GM19468 (cell line): ENCODE measurements at regions not wholly inside any gene's neighbourhood (a gene's known extent, or its start where the extent isn't known, plus 50 kb on each side); places are given as distances from the start of the nearest gene placed in this dataset.
"Not testable (repeated sequence)": the region's sequence is repeated elsewhere in the genome, so short reads cannot be mapped to it uniquely, and the experiment has no call there.

Experiments
- ATAC-seq: cut with Tn5 transposase; IDR thresholded peaks from one replicate; pipeline ENCODE4 v1.9.1; 2021; ENCODE audit warnings: mild to moderate bottlenecking, moderate library complexity, moderate number of reproducible peaks; ENCODE audit not compliant: unreplicated experiment; ENCODE audit errors: extremely low read depth

DNA sequence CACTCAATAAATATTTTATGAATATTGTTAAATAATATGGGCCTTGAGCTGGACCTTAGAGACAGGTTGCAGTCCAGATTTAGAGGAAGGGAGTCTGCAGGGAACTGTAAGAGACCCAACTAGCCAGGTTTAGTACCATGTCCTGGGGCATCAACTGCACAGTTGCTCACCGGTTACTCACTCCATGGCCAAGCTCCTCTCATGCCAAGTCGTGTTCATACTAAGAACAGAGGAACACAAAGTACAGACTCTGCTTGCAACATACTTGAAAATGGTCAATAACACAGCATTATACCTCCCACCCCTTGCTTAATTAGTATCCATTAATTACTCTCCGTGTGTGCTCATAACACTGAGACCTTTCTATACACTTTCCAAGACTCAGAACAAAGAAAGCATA, 317.6 kb upstream of the PIK3R1 start:
- ATAC-seq: no peak

DNA sequence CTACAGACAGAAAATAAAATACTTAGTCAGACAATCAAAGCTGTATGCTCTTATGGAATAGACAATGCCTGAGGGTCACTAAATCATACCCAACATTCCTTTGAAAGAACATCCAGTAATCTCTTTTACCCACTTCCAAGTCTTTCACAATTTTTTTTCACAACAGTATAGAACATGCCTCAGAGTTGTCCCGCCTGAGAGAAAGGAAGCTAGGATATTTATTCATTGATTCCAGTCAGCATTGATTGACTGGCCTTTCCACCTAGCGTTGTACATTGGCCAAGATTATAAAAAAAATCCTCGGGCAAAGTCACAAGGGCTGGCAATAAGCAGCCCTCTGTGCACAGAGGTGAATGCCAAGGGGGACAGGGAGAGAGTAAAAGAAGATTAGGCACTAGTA, 318.1 kb upstream of the PIK3R1 start:
- ATAC-seq: no peak

DNA sequence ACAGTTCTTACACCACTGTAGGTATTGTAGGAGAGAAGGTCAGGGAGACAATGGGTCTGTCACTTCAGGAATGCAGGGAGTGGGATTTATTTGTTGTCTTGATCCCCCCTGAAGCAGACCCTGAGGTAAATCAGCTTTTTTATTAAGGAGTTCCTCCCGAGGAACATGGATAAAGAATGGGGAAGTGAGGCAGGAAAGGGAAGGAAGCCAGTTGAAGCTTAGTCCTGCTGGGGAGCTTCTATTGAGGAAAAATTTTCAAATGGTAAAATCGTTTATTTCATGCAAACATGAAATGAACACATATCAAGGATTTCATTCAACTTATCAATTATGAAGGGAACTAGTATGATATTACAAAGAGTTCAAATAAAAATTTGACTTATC, 318.6 kb upstream of the PIK3R1 start:
- ATAC-seq: no peak

DNA sequence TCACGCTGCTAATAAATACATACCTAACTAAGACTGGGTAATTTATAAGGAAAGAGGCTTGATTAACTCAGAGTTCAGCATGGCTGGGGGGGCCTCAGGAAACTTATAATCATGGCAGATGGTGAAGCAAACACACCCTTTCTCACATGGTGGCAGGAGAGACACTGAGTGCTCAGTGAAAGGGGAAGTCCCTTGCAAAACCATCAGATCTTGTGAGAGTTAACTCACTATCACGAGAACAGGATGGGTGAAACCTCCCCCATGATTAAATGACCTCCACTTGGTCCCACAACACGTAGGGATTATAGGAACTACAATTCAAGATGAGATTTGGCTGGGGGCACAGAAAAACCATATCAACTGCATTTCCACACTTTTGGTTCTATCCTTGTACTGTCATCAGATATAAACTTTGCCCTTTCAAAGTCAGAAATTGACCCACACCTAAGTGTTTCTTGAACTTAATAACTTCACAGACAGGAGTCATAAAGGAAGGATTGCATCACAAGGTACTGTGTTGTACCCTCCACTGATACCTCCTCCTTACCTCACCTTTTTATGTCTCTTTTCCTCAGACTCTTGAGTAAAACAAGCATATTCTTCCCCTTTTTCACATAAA, 319.1 kb upstream of the PIK3R1 start:
- no peak for ATAC-seq

DNA sequence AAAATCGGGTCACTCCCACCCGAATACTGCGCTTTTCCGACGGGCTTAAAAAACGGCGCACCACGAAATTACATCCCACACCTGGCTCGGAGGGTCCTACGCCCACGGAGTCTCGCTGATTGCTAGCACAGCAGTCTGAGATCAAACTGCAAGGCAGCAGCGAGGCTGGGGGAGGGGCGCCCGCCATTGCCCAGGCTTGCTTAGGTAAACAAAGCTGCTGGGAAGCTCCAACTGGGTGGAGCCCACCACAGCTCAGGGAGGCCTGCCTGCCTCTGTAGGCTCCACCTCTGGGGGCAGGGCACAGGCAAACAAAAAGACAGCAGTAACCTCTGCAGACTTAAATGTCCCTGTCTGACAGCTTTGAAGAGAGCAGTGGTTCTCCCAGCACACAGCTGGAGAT, 325.7 kb upstream of the PIK3R1 start:
- not testable (repeated sequence) for ATAC-seq

DNA sequence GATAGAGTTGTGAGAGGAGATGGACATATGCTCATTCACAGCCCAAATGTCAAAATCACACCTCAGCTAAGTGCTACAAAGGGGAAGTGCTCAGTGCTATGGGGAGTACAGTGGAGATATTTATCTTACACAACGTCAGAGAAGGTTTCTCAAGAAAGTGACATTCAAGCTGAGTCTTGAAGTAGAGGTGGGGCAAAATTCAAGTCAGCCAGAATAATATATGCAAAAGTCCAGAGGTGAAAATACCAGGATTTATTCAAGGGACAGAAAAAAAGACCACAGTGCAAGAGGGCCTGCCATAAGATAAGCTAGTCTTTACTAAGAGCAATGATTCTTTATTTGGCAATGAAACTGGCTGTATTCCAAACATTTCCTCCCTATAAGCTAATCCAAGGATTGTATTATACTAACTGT, 327.8 kb upstream of the PIK3R1 start:
- no peak for ATAC-seq

DNA sequence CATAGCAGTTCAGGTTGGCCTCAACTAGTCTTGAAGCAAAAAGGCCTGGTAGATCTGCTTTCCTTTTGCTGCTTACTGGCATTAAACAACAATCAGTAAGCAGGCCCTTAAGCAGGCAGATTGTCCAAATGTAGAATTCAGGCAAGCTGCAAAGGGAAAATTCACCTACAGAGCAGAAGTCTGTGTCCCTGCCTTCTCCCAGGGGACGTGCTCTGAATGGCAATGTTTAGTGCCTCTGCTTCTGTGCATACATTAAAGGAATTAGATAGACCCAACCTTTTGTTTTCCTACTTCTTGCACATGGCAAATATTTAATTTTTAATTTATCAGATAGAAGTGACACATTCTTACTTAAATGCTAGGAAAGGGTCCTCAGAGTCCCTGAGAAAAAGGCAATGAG, 328.8 kb upstream of the PIK3R1 start:
- ATAC-seq: no peak

DNA sequence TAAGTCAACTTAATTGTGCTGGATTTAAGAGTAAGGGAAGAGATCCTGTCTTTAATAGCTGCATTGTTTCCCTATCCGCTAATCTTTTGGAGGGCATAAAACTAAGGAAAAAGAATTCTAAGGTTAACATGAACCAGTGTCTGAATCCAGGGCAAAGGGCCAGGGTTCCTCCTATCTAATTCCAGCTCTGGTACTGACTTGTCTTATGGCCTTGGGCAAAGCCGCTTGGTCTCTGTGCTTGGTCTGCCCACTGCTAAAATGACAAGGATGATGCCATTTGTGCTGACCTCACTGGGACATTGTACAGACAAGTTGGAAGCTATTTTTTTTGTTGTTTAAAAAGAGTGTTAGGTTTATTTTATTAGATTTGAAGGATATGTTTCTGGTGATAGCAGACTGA, 334.7 kb upstream of the PIK3R1 start:
- no peak for ATAC-seq

DNA sequence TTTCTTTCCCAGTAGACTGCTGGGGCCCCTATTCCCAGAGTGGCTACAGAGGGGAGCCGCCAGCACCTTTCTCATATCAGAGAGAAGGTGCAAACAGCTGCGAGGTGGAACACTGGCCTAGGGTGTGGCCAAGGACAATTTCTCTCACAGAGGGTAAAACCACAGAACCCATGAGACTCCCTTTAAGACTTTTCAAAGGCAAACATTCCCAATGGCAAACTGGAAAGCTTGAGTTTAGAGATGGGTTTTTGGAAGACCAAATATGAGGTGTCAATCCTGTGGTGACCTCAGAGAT, 335.1 kb upstream of the PIK3R1 start:
- no peak for ATAC-seq

DNA sequence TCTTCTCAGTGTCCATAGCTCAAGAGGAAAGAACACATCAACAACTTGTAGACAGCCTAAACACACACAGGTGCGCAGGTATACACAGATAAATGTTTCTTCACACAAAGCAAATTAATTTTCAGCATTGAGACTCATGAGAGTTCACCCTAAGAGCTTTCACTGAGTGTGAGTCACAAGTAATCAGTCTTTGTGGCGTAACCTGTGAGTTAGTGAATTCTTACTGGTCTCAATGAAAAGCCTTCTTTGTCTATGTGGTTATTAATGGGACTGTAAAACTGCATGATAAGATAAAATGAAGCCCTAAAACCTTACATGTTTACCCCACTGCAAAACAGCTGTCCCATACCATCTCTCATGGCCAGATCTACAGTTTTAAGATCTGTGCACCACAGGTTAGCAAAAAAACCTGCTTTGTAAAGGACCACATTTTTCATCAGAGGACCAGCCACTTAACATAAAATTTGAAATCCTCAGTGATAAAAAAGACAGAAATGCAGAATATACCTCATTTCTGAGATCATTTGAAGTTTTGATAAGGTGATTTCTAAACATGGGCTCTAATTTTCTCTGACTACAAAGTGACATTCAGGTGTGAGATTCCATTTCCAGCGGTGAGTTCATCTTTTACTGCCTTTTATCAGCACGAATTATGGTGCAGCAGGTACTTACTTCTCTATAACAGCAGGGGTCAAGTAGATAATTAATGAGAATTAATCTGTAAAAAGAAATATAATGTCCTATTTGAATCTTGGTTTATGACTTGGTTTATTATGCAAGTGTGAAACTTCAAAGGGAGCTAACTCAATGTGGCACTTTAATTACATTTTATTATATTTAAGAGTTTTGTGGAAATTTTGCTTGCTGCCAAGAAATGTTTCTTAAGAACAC, 335.7 kb upstream of the PIK3R1 start:
- no peak for ATAC-seq

DNA sequence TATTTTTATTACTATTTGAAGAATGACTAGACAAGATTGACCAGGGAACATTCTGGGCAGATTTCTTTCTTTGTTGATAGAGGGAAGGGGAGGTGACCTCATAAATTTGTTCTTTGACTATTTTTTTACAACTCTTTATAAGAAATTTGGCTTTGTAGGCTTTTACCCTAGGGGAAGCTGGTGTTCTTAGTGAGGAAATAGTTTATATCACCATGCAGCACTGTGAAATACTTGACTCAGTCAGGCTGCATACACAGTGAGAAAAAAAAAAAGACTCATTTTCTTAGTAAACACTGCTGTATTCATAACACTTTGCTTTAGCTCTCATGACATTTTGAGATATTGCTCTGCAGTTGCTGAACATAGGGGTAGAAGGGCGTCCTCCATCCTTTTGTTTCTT, 336.6 kb upstream of the PIK3R1 start:
- no peak for ATAC-seq

DNA sequence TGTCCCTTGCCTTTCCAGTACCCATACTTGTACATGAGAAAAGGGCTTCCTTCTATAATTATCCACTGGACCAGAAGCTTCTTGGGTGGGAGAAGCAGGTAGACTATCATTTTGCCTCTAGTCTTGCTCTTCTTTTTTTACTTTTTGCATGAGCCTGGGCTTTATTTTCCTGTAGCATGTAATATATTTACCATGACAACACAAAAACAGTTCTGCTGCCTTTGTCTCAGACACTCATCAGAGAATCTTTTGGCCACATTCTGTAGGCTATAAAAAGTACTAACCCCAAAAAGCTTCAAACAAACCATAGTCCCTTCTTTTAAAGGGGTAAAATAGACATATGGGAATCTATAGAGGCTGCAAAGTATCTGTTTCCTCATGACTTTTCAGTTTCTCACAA, 339.2 kb upstream of the PIK3R1 start:
- ATAC-seq: no peak

DNA sequence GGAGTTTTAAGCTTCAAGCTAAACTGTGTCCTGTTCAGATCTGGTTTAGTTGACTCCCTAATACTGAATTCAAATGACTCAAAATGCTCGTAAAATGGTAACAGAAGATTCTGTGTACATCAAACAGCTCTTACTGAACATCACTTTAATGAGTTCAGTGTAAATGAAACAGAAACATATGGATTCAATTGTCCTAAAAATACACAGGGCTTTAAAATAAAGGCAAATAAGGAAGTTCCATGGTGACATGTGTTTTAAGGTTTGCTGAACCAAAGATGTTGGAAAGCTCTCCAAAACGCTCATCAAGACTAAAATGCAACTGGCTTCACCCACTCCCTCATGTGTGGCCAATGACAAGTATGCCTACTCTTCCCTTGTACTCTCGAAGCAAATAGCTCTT, 340.0 kb upstream of the PIK3R1 start:
- no peak for ATAC-seq

DNA sequence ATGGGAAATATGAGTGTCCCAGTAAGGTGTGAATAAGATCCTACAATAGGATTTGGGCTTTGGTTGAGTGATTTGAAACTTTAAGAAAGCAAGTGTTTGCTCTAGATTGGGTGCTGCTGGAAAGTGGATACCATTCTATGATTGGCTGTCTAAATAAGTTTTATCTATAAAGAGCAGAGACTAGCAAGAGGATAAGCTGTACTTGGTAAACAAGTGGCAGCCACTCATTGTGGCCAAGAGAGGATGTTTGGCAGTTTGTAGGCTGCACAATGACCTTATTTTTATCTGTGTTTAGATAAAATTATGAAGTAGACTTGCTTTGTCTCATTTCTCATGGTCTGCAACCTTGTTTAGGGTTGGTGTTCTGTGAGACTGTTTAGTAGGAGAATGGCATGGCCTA, 341.6 kb upstream of the PIK3R1 start:
- ATAC-seq: no peak

DNA sequence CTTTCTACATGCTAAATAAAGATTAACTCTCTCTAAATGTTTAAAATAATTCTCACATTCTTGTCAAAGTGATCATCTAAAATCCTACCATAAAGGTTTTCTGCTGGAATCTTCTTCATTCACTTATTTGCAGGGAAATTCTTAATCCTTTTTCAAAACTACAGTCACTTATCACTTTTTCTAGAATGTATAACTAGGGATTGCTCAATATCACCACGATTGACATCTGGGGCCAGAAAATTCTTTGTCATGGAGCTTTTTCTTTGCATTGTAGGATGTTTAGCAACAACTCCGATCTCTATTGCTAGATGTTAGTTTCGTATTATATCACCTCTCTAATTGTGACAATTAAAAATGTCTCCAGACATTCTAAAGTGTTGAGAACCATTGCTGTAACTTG, 344.9 kb upstream of the PIK3R1 start:
- ATAC-seq: no peak

DNA sequence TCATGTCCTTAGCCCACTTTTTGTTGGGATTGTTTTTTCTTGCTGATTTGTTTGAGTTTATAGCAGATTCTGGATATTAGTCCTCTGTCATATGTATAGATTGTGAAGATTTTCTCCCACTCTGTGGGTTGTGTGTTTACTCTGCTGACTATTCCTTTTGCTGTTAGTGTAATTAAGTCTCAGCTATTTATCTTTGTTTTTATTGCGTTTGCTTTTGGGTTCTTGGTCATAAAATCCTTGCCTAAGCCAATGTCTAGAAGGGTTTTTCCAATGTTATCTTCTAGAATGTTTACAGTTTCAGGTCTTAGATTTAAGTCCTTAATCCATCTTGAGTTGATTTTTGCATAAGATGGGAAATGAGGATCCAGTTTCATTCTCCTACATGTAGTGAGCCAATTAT, 351.2 kb upstream of the PIK3R1 start:
- ATAC-seq: not testable (repeated sequence)

DNA sequence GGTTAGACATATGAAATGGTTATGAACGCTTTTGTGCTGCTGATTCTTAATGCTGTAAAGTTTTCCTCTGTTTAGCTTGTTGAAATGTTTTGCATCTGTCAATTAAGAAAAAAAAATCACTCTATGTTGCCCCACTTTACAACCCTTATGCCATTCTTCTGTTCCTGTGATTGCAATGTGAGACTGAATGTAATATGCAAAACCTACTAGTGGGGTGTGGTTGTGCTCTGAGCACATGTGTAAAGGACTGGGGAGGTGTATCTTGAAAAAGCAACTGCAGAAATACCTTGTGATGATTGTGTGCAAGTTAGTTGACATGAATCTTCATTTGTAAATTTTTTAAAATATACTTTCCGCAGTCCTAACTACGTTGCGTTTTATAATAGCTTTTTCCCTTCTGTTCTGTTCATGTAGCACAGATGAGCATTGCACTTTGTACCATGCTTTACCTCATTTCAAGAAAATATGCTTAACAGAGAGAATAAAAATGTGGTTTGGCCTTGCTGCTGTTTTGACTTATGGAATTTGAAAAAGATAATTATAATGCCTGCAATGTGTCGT, 357.0 kb upstream of the PIK3R1 start:
- no peak for ATAC-seq

DNA sequence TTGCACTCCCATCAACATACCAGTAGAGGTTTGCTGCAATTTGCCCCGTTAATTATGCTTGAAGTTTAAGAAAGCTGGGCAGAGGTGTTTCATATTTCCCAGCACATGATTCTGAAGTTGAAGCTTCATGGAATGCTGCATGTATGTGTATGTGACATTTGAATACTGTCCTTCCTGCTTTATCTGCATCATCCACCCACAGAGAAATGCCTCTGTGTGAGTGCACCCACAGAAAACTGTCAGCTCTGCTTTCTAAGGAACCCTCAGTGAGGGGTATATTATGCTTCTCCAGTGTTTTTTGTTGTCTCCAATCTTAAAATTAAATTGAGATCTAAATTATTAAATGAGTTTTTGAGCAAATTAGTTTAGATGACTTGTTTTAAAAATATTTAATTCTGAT, 358.1 kb upstream of the PIK3R1 start:
- no peak for ATAC-seq

DNA sequence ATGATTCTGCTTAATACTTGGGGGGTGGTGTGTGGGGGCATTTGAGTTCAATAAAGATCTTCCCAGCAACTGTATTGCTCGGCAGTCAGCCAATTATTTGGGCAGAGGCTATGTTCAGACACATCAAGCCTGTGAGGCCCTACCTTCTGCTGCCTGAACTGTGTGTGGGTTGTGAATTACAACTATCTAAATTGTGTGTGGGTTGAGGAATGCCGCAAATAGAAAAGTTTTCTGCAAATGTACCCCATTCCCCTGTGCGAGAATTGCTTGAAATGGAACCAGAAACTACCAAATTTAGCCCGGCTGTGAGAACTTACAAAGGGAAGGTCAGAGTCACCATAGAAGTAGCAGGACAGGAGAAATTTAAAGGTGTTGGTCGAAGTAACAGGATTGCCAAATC, 360.0 kb upstream of the PIK3R1 start:
- ATAC-seq: no peak

DNA sequence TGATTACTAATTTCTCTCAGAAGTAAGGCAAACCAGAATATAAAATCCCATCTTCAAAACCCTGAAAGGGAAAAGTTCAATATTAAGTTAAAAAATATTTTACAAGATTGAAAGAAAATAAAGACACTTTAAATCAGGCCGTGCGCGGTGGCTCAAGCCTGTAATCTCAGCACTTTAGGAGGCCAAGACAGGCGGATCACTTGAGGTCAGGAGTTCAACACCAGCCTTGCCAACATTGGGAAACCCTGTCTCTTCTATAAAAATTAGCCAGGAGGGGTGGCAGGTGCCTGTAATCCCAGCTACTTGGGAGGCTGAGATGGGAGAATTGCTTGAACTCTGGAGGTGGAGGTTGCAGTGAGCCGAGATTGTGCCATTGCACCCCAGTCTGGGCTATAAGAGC, 364.6 kb upstream of the PIK3R1 start:
- ATAC-seq: not testable (repeated sequence)

DNA sequence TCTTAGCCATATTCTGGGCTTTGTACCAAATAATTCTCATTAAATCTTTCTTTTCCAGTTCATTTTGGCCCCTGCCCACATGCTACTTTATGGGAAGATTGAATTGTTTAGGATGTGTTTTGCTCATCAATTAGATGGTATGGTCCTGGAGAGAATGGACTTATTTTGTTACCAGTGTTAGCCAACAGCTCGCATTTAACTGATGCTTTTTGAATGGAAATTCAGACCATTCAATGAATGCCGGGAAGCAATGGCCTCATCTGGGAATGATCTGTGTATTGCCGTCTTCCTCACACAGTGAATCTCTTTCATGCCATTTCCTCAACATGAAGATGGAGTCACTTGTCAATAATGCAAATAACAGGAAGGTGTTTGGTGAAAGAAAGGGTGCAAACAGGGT, 370.6 kb upstream of the PIK3R1 start:
- ATAC-seq: no peak

DNA sequence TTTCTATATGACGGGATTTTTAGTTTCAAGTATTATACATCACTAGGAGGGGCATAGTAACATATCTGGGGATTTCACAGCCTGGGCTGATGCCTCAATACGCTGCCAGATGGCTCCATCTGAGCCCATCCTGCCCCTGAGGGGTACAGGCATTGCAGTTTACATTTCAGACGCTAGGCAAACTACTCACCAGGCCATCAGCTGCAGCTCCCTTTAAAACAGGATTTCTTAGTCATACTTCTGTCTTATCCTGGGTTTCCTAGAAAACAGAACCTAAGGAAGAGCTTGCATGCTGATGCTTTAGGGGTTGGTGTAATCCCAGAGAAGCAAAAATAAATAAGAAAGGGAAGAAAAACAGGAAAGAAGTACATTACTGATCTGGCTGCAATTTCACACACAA, 372.8 kb upstream of the PIK3R1 start:
- no peak for ATAC-seq
